ENCODE measurements at regions not wholly inside any gene's neighbourhood (a gene's known extent, or its start where the extent isn't known, plus 50 kb on each side); places are given as distances from the start of the nearest gene placed in this dataset.
"Not testable (repeated sequence)": the region's sequence is repeated elsewhere in the genome, so short reads cannot be mapped to it uniquely, and the experiment has no call there.

DNA sequence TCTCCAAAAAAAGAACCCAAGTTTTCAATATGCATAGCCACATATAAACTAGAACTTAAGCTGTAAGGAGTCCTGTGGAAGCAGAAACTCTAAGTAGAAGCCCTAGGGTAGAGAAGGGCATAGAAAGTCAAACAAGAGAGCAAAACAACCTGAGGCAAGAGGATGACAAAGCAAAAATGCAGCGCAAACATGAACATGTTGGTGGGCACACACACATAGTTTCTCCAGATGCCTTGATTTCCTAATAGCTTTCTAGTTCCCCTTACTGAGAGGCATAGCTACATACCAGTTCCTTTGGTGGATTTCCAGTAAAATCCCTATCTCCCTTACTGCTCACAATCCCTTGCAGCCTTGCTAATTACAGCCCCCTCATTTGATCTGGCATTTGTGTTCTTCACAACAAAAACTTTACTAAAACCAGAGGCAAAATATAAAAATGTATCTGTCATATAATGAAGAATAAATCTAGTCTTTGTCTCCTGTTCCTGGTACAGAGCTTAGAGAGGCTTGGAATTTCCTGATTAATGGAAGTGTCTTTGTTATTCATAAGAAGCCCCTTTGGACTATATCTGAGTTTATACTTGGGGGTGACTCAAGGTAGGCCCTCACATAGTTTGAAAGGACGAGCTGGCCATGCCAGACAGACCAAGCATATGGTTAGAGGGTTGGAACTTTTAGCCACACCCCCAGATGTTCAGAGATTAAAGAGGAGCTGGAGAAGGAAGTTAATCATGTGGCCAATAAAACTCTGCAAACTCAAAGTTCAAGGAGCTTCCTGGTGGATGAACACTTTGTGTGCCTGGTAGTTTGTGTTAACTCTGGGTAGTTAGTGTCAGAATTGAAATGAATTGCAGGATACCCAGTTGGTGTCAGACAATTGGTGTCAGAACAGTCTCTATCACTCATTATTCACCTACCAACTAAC lies 52.7 kb upstream of the ZCCHC13 start:
- DNase-seq: peak; percentile 44

DNA sequence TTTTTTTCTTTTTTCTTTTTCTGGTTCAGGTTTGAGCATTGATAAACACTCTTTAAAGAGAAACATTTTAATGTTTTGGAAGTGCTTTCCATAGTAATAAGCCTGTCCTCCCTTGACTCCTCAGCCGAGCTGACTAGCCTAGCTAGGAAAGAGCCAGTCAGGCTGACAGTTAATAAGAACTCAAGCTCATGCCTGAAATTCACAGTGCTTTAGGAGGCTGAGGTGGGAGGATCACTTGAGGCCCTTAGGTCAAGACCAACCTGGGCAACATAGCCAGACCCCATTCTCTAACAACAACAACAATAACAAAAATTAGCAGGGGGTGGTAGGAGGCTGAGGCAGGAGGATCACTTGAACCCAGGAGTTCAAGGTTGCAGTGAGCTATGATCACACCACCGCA lies 53.4 kb upstream of the ZCCHC13 start:
- no peak for DNase-seq

DNA sequence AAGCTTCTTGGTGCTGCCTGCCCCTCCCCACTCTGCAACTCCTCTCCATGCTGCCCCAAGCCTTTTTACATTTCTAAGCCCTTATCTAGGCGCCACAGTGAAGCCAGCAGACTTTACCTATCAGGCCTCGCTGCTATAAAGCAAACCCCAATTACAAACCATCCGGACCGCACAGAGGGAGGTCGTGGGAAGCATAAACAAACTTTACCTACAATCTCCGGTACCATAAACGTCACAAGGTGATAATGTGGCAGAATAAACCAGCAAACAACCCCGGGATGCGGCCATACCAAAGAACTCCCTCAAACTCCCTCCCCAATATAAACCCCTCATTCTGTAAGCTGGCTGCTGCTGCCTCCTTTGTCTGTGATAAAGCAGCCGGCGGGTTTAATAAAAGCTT lies 54.0 kb upstream of the ZCCHC13 start:
- DNase-seq: peak; percentile 63

- no peak for DNase-seq
Measured at GRCh38 chrX:74248889-74249288, 55.1 kb upstream of the ZCCHC13 start.

GRCh38 chrX:74246524-74246923 lies 57.5 kb upstream of the ZCCHC13 start:
- no peak for DNase-seq

DNA sequence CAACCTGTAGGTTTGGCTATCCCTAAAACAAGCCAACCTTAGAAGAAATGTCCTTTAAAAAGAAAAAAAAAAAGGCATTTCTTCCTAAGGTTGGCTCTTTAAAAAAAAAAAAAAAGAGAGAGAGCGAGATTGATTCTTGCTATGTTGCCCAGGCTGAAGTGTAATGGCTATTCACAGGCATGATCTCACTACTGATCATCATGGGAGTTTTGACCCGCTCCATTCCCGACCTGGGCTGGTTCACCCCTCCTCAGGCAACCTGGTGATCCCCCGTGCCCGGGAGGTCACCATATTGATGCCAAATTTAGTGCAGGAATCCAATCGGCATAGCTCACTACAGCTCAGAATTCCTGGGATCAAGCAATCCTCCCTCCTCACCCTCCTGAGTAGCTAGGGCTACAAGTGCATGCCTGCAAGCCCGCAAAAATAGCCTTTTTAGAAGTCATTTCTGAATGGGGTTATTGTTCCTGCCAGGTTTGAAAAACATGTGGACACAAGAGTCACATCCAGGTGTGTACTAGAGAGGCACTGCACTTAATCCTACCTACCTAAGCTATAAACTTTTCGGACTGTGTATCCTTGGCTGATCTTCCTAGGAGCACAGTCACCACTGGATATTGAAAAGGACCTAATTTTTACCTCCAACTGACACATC lies 61.4 kb upstream of the ZCCHC13 start:
- no peak for DNase-seq

- no peak for DNase-seq
Measured at GRCh38 chrX:74242050-74242449, 61.9 kb upstream of the ZCCHC13 start.

GRCh38 chrX:74238771-74239170 lies 65.2 kb upstream of the ZCCHC13 start:
- no peak for DNase-seq

DNA sequence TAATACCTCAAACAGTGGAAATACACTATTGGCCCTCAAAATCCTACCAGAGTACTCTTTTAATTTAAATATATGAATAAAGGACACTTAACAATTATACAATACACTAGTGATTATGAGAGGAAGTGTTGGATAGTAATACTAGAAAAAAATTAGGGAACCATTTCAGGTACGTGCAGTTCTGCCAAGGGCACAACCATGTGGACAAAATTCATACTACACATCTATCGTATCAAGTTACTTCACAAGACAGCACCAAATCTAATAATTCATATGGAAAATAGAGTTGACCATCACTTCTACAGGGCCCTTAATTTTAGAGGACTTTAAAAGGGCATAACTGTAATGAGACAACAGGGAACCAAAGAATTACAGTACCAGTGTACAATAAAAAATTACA lies 69.2 kb upstream of the ZCCHC13 start:
- DNase-seq: no peak

- DNase-seq: peak; percentile 46
Measured at GRCh38 chrX:74232859-74233258, 71.1 kb upstream of the ZCCHC13 start.

GRCh38 chrX:74231625-74232024 lies 72.4 kb upstream of the ZCCHC13 start:
- DNase-seq: no peak

DNA sequence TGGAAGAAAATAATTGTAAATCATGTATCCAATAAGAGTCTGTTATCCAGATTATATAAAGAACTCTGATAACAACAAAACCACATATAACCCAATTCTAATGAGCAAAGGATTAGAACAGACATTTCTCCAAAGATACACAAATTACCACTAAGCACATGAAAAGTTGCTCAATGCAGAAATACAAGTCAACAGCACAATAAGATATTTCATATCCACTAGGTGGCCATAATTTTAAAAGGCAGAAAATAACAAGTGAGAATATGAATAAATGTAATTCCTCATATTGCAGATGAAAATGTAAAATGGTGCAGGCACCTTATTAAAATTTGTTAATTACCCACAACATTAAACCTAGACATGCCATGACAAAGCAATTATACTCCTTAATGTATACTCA lies 73.9 kb upstream of the ZCCHC13 start:
- DNase-seq: peak; percentile 8

- DNase-seq: no peak
Measured at GRCh38 chrX:74225111-74225510, 78.9 kb upstream of the ZCCHC13 start.

GRCh38 chrX:74220277-74220676 lies 83.7 kb upstream of the ZCCHC13 start:
- DNase-seq: no peak

- DNase-seq: no peak
Measured at GRCh38 chrX:74218895-74219294, 85.1 kb upstream of the ZCCHC13 start.

GRCh38 chrX:74216421-74216820 lies 87.6 kb upstream of the ZCCHC13 start:
- DNase-seq: no peak

GRCh38 chrX:74211911-74212310 lies 92.1 kb upstream of the ZCCHC13 start:
- DNase-seq: no peak

- DNase-seq: no peak
Measured at GRCh38 chrX:74207539-74207938, 96.4 kb upstream of the ZCCHC13 start.

DNA sequence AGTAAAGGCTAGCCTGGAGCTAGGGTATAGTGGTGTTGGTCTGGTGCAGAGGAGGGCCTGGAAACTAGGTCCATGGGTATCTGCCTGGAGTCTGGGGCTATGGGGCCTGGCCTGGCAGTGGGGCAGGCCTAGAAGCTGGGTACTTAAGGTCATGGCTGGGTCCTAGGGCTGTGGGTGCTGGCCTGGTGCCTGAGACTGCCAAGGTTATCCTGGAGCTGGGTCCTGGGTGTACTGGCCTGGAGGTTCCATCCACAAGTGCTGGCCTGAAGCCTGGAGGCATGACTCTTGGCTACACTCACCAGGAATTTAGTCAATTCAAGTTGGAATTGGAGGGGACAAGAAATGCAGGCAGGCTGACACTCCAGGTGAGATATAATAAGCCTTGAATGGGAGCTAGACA lies 108.4 kb upstream of the ZCCHC13 start:
- no peak for DNase-seq

- no peak for DNase-seq
Measured at GRCh38 chrX:74195120-74195519, 108.9 kb upstream of the ZCCHC13 start.

GRCh38 chrX:74187211-74187610 lies 116.8 kb upstream of the ZCCHC13 start:
- no peak for DNase-seq

- DNase-seq: not testable (repeated sequence)
Measured at GRCh38 chrX:74183047-74183446, 120.9 kb upstream of the ZCCHC13 start.

- not testable (repeated sequence) for DNase-seq
Measured at GRCh38 chrX:74181976-74182375, 122.0 kb upstream of the ZCCHC13 start.

DNA sequence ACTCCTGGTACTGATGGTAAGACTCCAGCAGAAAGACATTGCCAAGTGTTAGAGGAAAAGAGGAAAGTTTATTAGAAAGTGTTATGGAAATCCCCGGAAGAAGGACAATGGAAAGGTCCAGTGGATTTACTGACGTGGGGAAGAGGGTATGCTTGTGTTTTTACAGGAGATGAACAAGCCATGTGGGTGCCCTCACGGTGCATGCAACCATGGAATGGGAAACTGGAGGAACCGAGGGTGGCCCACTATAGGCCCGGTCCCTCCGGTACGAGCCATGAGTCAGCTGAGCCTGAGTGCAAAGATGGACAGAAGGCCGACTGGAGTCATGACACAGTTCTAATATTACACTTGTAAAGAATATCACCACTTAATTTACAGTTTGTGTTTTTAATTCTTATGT lies 123.3 kb upstream of the ZCCHC13 start:
- DNase-seq: no peak

All from hematopoietic multipotent progenitor cell treated with erythropoietin and hydrocortisone succinate and interleukin-3 and kit ligand, for 8 days (in vitro differentiated cells).